SU-DHL-6 (cell line): ENCODE measurements at regions not wholly inside any gene's neighbourhood (a gene's known extent, or its start where the extent isn't known, plus 50 kb on each side); places are given as distances from the start of the nearest gene placed in this dataset.

Source experiments
- H2AFZ ChIP-seq: fragments of 200-600 bp; sonication (generic); 2 replicates; pipeline ENCODE4 v1.6.1; 2014; ENCODE audit warnings: low read depth, mild to moderate bottlenecking, moderate library complexity, mixed read lengths, antibody characterized with exemption, low read length; ENCODE audit not compliant: severe bottlenecking
- H3F3A ChIP-seq: fragments of 200-600 bp; shearing (Covaris generic); 2 replicates; pipeline ENCODE4 v1.6.0; 2016; ENCODE audit warnings: antibody characterized with exemption, mild to moderate bottlenecking; ENCODE audit not compliant: insufficient read depth
- H3K27ac ChIP-seq: fragments of 200-600 bp; sonication (generic); 2 replicates; pipeline ENCODE4 v1.5.1; 2016; ENCODE audit warnings: low read depth, mild to moderate bottlenecking, low read length, moderate library complexity, mixed read lengths
- H3K27me3 ChIP-seq: fragments of 200-600 bp; sonication (generic), shearing (Covaris generic); 2 replicates; pipeline ENCODE4 v1.6.0; 2014; ENCODE audit warnings: mild to moderate bottlenecking, low read length
- H3K36me3 ChIP-seq: fragments of 200-600 bp; sonication (generic); 2 replicates; pipeline ENCODE4 v1.6.1; 2014; ENCODE audit warnings: mild to moderate bottlenecking, low read length, mixed read lengths
- H3K4me2 ChIP-seq: fragments of 300-600, 200-600 bp; shearing (Covaris generic), sonication (generic); 2 replicates; pipeline ENCODE4 v1.6.0; 2014; ENCODE audit warnings: low read length, low read depth, mild to moderate bottlenecking; ENCODE audit not compliant: poor library complexity, severe bottlenecking
- H3K4me3 ChIP-seq: fragments of 200-600 bp; sonication (generic); 2 replicates; pipeline ENCODE4 v1.5.1; 2014; ENCODE audit warnings: antibody characterized with exemption, low read length, mild to moderate bottlenecking, mixed read lengths; ENCODE audit not compliant: insufficient read depth, poor library complexity, severe bottlenecking
- H3K79me2 ChIP-seq: fragments of 200-600 bp; sonication (generic); 2 replicates; pipeline ENCODE4 v1.6.1; 2014; ENCODE audit warnings: mild to moderate bottlenecking, low read length, moderate library complexity; ENCODE audit not compliant: insufficient read depth
- H3K9ac ChIP-seq: fragments of 200-600 bp; sonication (generic); 2 replicates; pipeline ENCODE4 v1.7.0; 2014; ENCODE audit warnings: mild to moderate bottlenecking, low read length
- H3K9me2 ChIP-seq: fragments of 200-600 bp; sonication (generic); replicated peaks from 2 replicates; pipeline ENCODE4 v1.6.1; 2014; ENCODE audit warnings: low read length; ENCODE audit not compliant: insufficient read depth
- H3K9me3 ChIP-seq: fragments of 200-600 bp; sonication (generic); 2 replicates; pipeline ENCODE4 v1.6.1; 2014; ENCODE audit warnings: low read length, mixed read lengths; ENCODE audit not compliant: insufficient read depth
- H4K20me1 ChIP-seq: fragments of 200-600 bp; sonication (generic); 2 replicates; pipeline ENCODE4 v1.6.1; 2014; ENCODE audit warnings: low read depth, mild to moderate bottlenecking, antibody characterized with exemption, low read length, moderate library complexity, mixed read lengths
- CTCF ChIP-seq: fragments of 200-600 bp; sonication (generic); IDR thresholded peaks from one replicate; pipeline ENCODE4 v1.5.1; 2017; ENCODE audit warnings: antibody characterized with exemption, mild to moderate bottlenecking, low read length, moderate library complexity; ENCODE audit not compliant: insufficient read depth, poor library complexity, severe bottlenecking
- EZH2phosphoT487 ChIP-seq: fragments of 200-600 bp; sonication (generic), shearing (Covaris generic); conservative IDR thresholded peaks from 2 replicates; pipeline ENCODE4 v1.6.1; 2018; ENCODE audit warnings: mild to moderate bottlenecking, antibody characterized with exemption, low read length, moderate library complexity, mixed read lengths

- H3K79me2 ChIP-seq, result no peaks in the 10 kb centered on the region
- H3K9me2 ChIP-seq, result no peaks in the 10 kb centered on the region
- no peak overlapping the region for H3K9ac ChIP-seq
- no peak overlapping the region for H2AFZ ChIP-seq
- no peak overlapping the region for H3K4me2 ChIP-seq
- H3K27me3 ChIP-seq, result no peaks in the 10 kb centered on the region
- H4K20me1 ChIP-seq, result no peaks in the 10 kb centered on the region
- H3K36me3 ChIP-seq, result no peaks in the 10 kb centered on the region
- H3K9me3 ChIP-seq, result no peaks in the 10 kb centered on the region
- H3K4me3 ChIP-seq, result no peak overlapping the region
- H3F3A ChIP-seq, result no peaks in the 10 kb centered on the region
- no peak for TF ChIP-seq EZH2phosphoT487
- TF ChIP-seq CTCF, result no peak
- H3K27ac ChIP-seq, result no peak overlapping the region
Observed at GRCh38 chr4:126753592-126753991, 879.2 kb upstream of the INTU start.

DNA sequence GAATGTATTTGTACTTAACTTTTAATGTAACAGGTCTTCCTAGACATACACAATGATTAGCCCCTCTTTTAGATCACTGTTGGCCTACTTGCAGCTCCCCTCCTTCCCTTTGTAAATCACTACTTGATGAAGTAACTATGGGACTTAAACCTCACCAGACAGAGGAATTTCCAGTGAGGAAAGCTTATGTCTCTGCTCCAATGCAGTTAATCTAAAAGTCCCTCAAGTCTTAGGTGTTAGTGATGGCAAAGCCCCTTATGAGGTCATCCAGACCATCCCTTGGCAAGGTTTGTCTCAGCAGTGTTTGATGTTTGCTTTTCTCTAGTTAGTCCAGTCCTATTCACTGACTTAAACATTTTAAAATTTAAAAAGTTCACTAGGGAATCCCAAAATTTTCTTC is 877.3 kb upstream of the INTU start:
- no peaks in the 10 kb centered on the region for H3F3A ChIP-seq
- no peak overlapping the region for H2AFZ ChIP-seq
- H3K4me3 ChIP-seq, result no peak overlapping the region

DNA sequence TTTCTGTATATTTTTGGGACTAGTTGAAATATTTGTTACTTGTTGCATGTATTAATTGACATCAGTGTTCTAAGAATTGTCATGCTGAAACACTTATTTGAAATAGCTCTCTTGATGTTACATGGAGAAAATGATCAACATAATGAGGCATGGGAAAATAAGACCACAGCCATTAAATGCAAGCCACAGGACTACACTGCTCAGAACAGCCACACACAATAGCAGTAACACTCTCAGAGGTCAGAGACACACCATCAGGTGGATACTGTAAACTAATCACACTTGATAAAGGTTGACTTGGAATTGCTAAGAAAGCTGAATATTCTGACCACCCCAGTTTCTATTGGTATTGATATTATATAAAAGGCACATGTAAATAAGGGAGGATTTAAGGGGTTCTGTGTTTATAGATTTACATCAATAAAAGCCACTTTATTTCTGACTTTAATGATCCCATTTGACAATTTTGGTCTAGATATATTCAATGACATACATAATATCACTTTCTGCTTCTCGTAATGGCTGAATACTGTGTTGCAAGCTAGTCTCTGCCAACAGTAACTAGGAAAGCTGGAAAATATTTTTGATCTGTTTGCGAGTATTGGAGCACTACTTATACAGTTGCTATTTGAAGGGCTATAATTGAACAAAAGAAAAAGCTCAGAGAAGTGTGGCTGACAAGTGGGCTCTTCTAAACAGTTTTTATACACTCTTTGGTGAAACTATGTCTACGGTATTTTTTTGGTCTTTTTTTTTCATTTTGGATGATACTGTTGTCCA is 876.5 kb upstream of the INTU start:
- H3K4me3 ChIP-seq, result no peak overlapping the region
- H3F3A ChIP-seq, result no peaks in the 10 kb centered on the region
- no peak overlapping the region for H3K4me2 ChIP-seq
- no peak overlapping the region for H2AFZ ChIP-seq
- H3K9me3 ChIP-seq, result no peaks in the 10 kb centered on the region
- no peaks in the 10 kb centered on the region for H3K36me3 ChIP-seq
- H4K20me1 ChIP-seq, result no peaks in the 10 kb centered on the region
- no peaks in the 10 kb centered on the region for H3K27me3 ChIP-seq
- no peaks in the 10 kb centered on the region for H3K9me2 ChIP-seq
- no peaks in the 10 kb centered on the region for H3K79me2 ChIP-seq
- no peak overlapping the region for H3K9ac ChIP-seq
- no peak for TF ChIP-seq EZH2phosphoT487
- no peak overlapping the region for H3K27ac ChIP-seq

More for the DNA sequence above, 877.3 kb upstream of the INTU start:
- TF ChIP-seq CTCF (no peak), EZH2phosphoT487 (no peak)
- Histone ChIP-seq H3K79me2 (no peaks in the 10 kb centered on the region), H4K20me1 (no peaks in the 10 kb centered on the region), H3K9me3 (no peaks in the 10 kb centered on the region), H3K9me2 (no peaks in the 10 kb centered on the region), H3K4me2 (no peak overlapping the region), H3K9ac (no peak overlapping the region), H3K27ac (no peak overlapping the region), H3K36me3 (no peaks in the 10 kb centered on the region), H3K27me3 (no peaks in the 10 kb centered on the region)

GRCh38 chr4:126757219-126757618 is 875.5 kb upstream of the INTU start:
- H3K79me2 ChIP-seq, result no peaks in the 10 kb centered on the region
- H3K27me3 ChIP-seq, result no peaks in the 10 kb centered on the region
- no peak overlapping the region for H3K27ac ChIP-seq
- H3K36me3 ChIP-seq, result no peaks in the 10 kb centered on the region
- H3K9me3 ChIP-seq, result no peaks in the 10 kb centered on the region
- no peak overlapping the region for H3K4me2 ChIP-seq
- H3F3A ChIP-seq, result no peaks in the 10 kb centered on the region
- no peak overlapping the region for H3K4me3 ChIP-seq
- H4K20me1 ChIP-seq, result no peaks in the 10 kb centered on the region
- TF ChIP-seq EZH2phosphoT487 (no peak), CTCF (no peak)
- no peaks in the 10 kb centered on the region for H3K9me2 ChIP-seq
- H2AFZ ChIP-seq, result no peak overlapping the region
- H3K9ac ChIP-seq, result no peak overlapping the region
